ENCODE measurements at regions not wholly inside any gene's neighbourhood (a gene's known extent, or its start where the extent isn't known, plus 50 kb on each side); places are given as distances from the start of the nearest gene placed in this dataset.
"Not testable (repeated sequence)": the region's sequence is repeated elsewhere in the genome, so short reads cannot be mapped to it uniquely, and the experiment has no call there.

- TF ChIP-seq CTCF (IDR thresholded peaks at IDR 0.05; ENCODE audit: low read length, missing control alignments), result no peak
- no peak for DNase-seq (ENCODE audit: low read depth)
- H3K4me3 ChIP-seq (replicated peaks; ENCODE audit: low read depth, low read length), result no peak overlapping the region
Observed at GRCh38 chr17:31798205-31798724, 60.8 kb downstream of the COPRS start.

- DNase-seq (ENCODE audit: low read depth); H3K4me3 ChIP-seq (replicated peaks; ENCODE audit: low read depth, low read length): not testable (repeated sequence)
Observed at GRCh38 chr17:31795941-31796340, 63.1 kb downstream of the COPRS start.

- no peak overlapping the region for H3K4me3 ChIP-seq (replicated peaks; ENCODE audit: low read depth, low read length)
- no peak for TF ChIP-seq CTCF (IDR thresholded peaks at IDR 0.05; ENCODE audit: low read length, missing control alignments)
- no peak for DNase-seq (ENCODE audit: low read depth)
Observed at GRCh38 chr17:31794111-31794510, 64.9 kb downstream of the COPRS start.

- DNase-seq (ENCODE audit: low read depth); H3K4me3 ChIP-seq (replicated peaks; ENCODE audit: low read depth, low read length): not testable (repeated sequence)
Observed at GRCh38 chr17:31793634-31794033, 65.4 kb downstream of the COPRS start.

GRCh38 chr17:31792007-31792585 lies 66.9 kb downstream of the COPRS start:
- no peak for DNase-seq (ENCODE audit: low read depth)
- H3K4me3 ChIP-seq (replicated peaks; ENCODE audit: low read depth, low read length), result no peak overlapping the region
- TF ChIP-seq CTCF (IDR thresholded peaks at IDR 0.05; ENCODE audit: low read length, missing control alignments), result no peak

- H3K4me3 ChIP-seq (replicated peaks; ENCODE audit: low read depth, low read length), result no peak overlapping the region
- no peak for TF ChIP-seq CTCF (IDR thresholded peaks at IDR 0.05; ENCODE audit: low read length, missing control alignments)
- no peak for DNase-seq (ENCODE audit: low read depth)
Observed at GRCh38 chr17:31789707-31790505, 69.1 kb downstream of the COPRS start.

- no peak for DNase-seq (ENCODE audit: low read depth)
- TF ChIP-seq CTCF (IDR thresholded peaks at IDR 0.05; ENCODE audit: low read length, missing control alignments), result no peak
- no peak overlapping the region for H3K4me3 ChIP-seq (replicated peaks; ENCODE audit: low read depth, low read length)
Observed at GRCh38 chr17:31788956-31789355, 70.1 kb downstream of the COPRS start.

- TF ChIP-seq CTCF (IDR thresholded peaks at IDR 0.05; ENCODE audit: low read length, missing control alignments), result no peak
Observed at GRCh38 chr17:31788571-31788946, 70.5 kb downstream of the COPRS start.

More at GRCh38 chr17:31788571-31788946, 70.5 kb downstream of the COPRS start:
- no peak overlapping the region for H3K4me3 ChIP-seq (replicated peaks; ENCODE audit: low read depth, low read length)
- DNase-seq (ENCODE audit: low read depth), result no peak

All from fibroblast of pulmonary artery (primary cell).